WTC11 (cell line): ENCODE measurements at regions not wholly inside any gene's neighbourhood (a gene's known extent, or its start where the extent isn't known, plus 50 kb on each side); places are given as distances from the start of the nearest gene placed in this dataset.

Experiments used
- ATAC-seq: fragments of 200-7000 bp; cut with Tn5 transposase; 2 replicates; pipeline ENCODE4 v1.10.0; 2021; ENCODE audit warnings: mild to moderate bottlenecking, moderate library complexity
- CTCF ChIA-PET: fragments of 300-600 bp; sonication (Branson Sonifier 250); formaldehyde crosslinking; loops from one replicate; lab custom pipeline; 2021; ENCODE audit warnings: antibody characterized with exemption; lab: Charles Lee
- POLR2A ChIA-PET: fragments of 350-600 bp; sonication (Branson Sonifier 250); formaldehyde crosslinking; loops from one replicate; lab custom pipeline; 2021; ENCODE audit warnings: antibody characterized with exemption; lab: Charles Lee
- DNase-seq: peaks from one replicate; pipeline ENCODE4 v3.0.0; 2021; ENCODE audit warnings: low spot score
- H3K27ac Mint-ChIP-seq: 2 replicates; pipeline ENCODE4 v1.8.0; 2021; ENCODE audit warnings: mixed read lengths
- H3K27me3 Mint-ChIP-seq: 2 replicates; pipeline ENCODE4 v1.8.0; 2021; ENCODE audit warnings: low read depth, mild to moderate bottlenecking, moderate library complexity, mixed read lengths
- H3K36me3 Mint-ChIP-seq: 2 replicates; pipeline ENCODE4 v1.8.0; 2021; ENCODE audit warnings: mixed read lengths
- H3K4me1 Mint-ChIP-seq: 2 replicates; pipeline ENCODE4 v1.8.0; 2022; ENCODE audit warnings: mixed read lengths
- H3K4me3 Mint-ChIP-seq: 2 replicates; pipeline ENCODE4 v1.8.0; 2021; ENCODE audit warnings: mild to moderate bottlenecking, moderate library complexity, mixed read lengths
- H3K9me3 Mint-ChIP-seq: 2 replicates; pipeline ENCODE4 v1.8.0; 2021; ENCODE audit warnings: mixed read lengths
- ESRRA ChIP-seq: sonication (generic); formaldehyde crosslinking; IDR thresholded peaks from 2 replicates; pipeline ENCODE4 v1.8.1; 2022; ENCODE audit warnings: mild to moderate bottlenecking, missing genetic modification reagents, borderline replicate concordance
- FOXK1 ChIP-seq: sonication (generic); formaldehyde crosslinking; IDR thresholded peaks from 2 replicates; pipeline ENCODE4 v1.8.0; 2022; ENCODE audit warnings: mild to moderate bottlenecking, moderate library complexity, missing genetic modification reagents
- FOXP4 ChIP-seq: sonication (generic); formaldehyde crosslinking; IDR thresholded peaks from 2 replicates; pipeline ENCODE4 v1.8.0; 2022; ENCODE audit warnings: mild to moderate bottlenecking, missing genetic modification reagents
- GRHL2 ChIP-seq: fragments of 250-450 bp; sonication (Bioruptor Pico); IDR thresholded peaks from 2 replicates; pipeline ENCODE4 v1.8.0; 2022; ENCODE audit warnings: mild to moderate bottlenecking, moderate library complexity; ENCODE audit not compliant: insufficient replicate concordance, severe bottlenecking
- IRF1 ChIP-seq: sonication (generic); formaldehyde crosslinking; IDR thresholded peaks from 2 replicates; pipeline ENCODE4 v1.8.0; 2023; ENCODE audit warnings: missing genetic modification reagents
- JAZF1 ChIP-seq: fragments of 250-450 bp; sonication (Bioruptor Pico); IDR thresholded peaks from 2 replicates; pipeline ENCODE4 v1.9.0; 2021; ENCODE audit warnings: moderate library complexity, mild to moderate bottlenecking, inconsistent platforms
- MYBL2 ChIP-seq: sonication (generic); formaldehyde crosslinking; IDR thresholded peaks from 2 replicates; pipeline ENCODE4 v1.8.1; 2023; ENCODE audit warnings: mild to moderate bottlenecking, moderate library complexity, missing genetic modification reagents
- RELA ChIP-seq: sonication (generic); formaldehyde crosslinking; IDR thresholded peaks from 2 replicates; pipeline ENCODE4 v1.8.1; 2022; ENCODE audit warnings: missing genetic modification reagents, mild to moderate bottlenecking, borderline replicate concordance
- SOX15 ChIP-seq: fragments of 250-450 bp; sonication (Bioruptor Pico); IDR thresholded peaks from 2 replicates; pipeline ENCODE4 v1.9.0; 2021; ENCODE audit warnings: mild to moderate bottlenecking
- TCF7 ChIP-seq: sonication (generic); formaldehyde crosslinking; IDR thresholded peaks from 2 replicates; pipeline ENCODE4 v1.8.0; 2022; ENCODE audit warnings: mild to moderate bottlenecking, low read depth, missing genetic modification reagents, moderate library complexity
- TP53 ChIP-seq: sonication (generic); formaldehyde crosslinking; IDR thresholded peaks from 2 replicates; pipeline ENCODE4 v1.8.1; 2023; ENCODE audit warnings: mild to moderate bottlenecking, missing genetic modification reagents
- ZNF232 ChIP-seq: sonication (generic); formaldehyde crosslinking; IDR thresholded peaks from 2 replicates; pipeline ENCODE4 v1.8.0; 2022; ENCODE audit warnings: mild to moderate bottlenecking, missing genetic modification reagents
- ZNF317 ChIP-seq: sonication (generic); formaldehyde crosslinking; IDR thresholded peaks from 2 replicates; pipeline ENCODE4 v1.8.1; 2023; ENCODE audit warnings: low read depth, mild to moderate bottlenecking, moderate library complexity, missing genetic modification reagents, borderline replicate concordance
- ZNF423 ChIP-seq: fragments of 250-450 bp; sonication (Bioruptor Pico); IDR thresholded peaks from 2 replicates; pipeline ENCODE4 v2.1.2; 2022; ENCODE audit warnings: mild to moderate bottlenecking, moderate library complexity
- ZNF671 ChIP-seq: fragments of 250-450 bp; sonication (Bioruptor Pico); IDR thresholded peaks from 2 replicates; pipeline ENCODE4 v1.8.0; 2021; ENCODE audit warnings: mild to moderate bottlenecking
- TF ChIP-seq, protein P1 (sequence below): sonication (generic); formaldehyde crosslinking; IDR thresholded peaks from 2 replicates; pipeline ENCODE4 v1.8.1; 2022; ENCODE audit warnings: missing genetic modification reagents, borderline replicate concordance
- TF ChIP-seq, protein P2 (sequence below): sonication (generic); formaldehyde crosslinking; conservative IDR thresholded peaks from 2 replicates; pipeline ENCODE4 v1.8.1; 2022; ENCODE audit warnings: mild to moderate bottlenecking, missing genetic modification reagents
- TF ChIP-seq, protein P3 (sequence below): fragments of 250-450 bp; sonication (Bioruptor Pico); IDR thresholded peaks from 2 replicates; pipeline ENCODE4 v1.9.0; 2021; ENCODE audit warnings: mild to moderate bottlenecking
- TF ChIP-seq, protein P4 (sequence below): sonication (generic); formaldehyde crosslinking; conservative IDR thresholded peaks from 2 replicates; pipeline ENCODE4 v1.8.1; 2023; ENCODE audit warnings: mild to moderate bottlenecking, low read depth, missing genetic modification reagents, moderate library complexity
- TF ChIP-seq, protein P5 (sequence below): fragments of 250-450 bp; sonication (Bioruptor Pico); IDR thresholded peaks from 2 replicates; pipeline ENCODE4 v1.9.0; 2021; ENCODE audit warnings: mild to moderate bottlenecking

GRCh38 chr2:231644426-231644825 is 51.8 kb downstream of the TEX44 start:
- Mint-ChIP-seq H3K27me3 (0 out of 2 replicates have a peak, but pooled peaks cover 3% of the 10 kb centered on the region), H3K4me3 (no peak overlapping the region), H3K9me3 (no peaks in the 10 kb centered on the region), H3K4me1 (peaks cover 29% of the 10 kb centered on the region), H3K27ac (no peak overlapping the region), H3K36me3 (no peaks in the 10 kb centered on the region)
- TF ChIP-seq TP53 (CRISPR knock-in tag) = no peak
- no peak for TF ChIP-seq ZNF671 (CRISPR knock-in tag)
- TF ChIP-seq ZNF423 (CRISPR knock-in tag) = no peak
- TF ChIP-seq, protein P1, sequence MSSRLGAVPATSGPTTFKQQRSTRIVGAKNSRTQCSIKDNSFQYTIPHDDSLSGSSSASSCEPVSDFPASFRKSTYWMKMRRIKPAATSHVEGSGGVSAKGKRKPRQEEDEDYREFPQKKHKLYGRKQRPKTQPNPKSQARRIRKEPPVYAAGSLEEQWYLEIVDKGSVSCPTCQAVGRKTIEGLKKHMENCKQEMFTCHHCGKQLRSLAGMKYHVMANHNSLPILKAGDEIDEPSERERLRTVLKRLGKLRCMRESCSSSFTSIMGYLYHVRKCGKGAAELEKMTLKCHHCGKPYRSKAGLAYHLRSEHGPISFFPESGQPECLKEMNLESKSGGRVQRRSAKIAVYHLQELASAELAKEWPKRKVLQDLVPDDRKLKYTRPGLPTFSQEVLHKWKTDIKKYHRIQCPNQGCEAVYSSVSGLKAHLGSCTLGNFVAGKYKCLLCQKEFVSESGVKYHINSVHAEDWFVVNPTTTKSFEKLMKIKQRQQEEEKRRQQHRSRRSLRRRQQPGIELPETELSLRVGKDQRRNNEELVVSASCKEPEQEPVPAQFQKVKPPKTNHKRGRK (CRISPR knock-in tag) = no peak
- TF ChIP-seq RELA (CRISPR knock-in tag) = no peak
- TF ChIP-seq, protein P2, sequence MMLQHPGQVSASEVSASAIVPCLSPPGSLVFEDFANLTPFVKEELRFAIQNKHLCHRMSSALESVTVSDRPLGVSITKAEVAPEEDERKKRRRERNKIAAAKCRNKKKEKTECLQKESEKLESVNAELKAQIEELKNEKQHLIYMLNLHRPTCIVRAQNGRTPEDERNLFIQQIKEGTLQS (CRISPR knock-in tag) = no peak
- TF ChIP-seq JAZF1 (CRISPR knock-in tag) = no peak
- no peak for TF ChIP-seq ZNF232 (CRISPR knock-in tag)
- no peak for TF ChIP-seq GRHL2
- no peak for TF ChIP-seq MYBL2 (CRISPR knock-in tag)
- TF ChIP-seq ZNF317 = no peak
- TF ChIP-seq, protein P3, sequence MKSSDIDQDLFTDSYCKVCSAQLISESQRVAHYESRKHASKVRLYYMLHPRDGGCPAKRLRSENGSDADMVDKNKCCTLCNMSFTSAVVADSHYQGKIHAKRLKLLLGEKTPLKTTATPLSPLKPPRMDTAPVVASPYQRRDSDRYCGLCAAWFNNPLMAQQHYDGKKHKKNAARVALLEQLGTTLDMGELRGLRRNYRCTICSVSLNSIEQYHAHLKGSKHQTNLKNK = no peak
- no peak for TF ChIP-seq FOXK1 (CRISPR knock-in tag)
- TF ChIP-seq, protein P4, sequence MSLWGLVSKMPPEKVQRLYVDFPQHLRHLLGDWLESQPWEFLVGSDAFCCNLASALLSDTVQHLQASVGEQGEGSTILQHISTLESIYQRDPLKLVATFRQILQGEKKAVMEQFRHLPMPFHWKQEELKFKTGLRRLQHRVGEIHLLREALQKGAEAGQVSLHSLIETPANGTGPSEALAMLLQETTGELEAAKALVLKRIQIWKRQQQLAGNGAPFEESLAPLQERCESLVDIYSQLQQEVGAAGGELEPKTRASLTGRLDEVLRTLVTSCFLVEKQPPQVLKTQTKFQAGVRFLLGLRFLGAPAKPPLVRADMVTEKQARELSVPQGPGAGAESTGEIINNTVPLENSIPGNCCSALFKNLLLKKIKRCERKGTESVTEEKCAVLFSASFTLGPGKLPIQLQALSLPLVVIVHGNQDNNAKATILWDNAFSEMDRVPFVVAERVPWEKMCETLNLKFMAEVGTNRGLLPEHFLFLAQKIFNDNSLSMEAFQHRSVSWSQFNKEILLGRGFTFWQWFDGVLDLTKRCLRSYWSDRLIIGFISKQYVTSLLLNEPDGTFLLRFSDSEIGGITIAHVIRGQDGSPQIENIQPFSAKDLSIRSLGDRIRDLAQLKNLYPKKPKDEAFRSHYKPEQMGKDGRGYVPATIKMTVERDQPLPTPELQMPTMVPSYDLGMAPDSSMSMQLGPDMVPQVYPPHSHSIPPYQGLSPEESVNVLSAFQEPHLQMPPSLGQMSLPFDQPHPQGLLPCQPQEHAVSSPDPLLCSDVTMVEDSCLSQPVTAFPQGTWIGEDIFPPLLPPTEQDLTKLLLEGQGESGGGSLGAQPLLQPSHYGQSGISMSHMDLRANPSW (CRISPR knock-in tag) = no peak
- no peak for TF ChIP-seq FOXP4 (CRISPR knock-in tag)
- TF ChIP-seq TCF7 (CRISPR knock-in tag) = no peak
- no peak for TF ChIP-seq ESRRA (CRISPR knock-in tag)
- TF ChIP-seq, protein P5, sequence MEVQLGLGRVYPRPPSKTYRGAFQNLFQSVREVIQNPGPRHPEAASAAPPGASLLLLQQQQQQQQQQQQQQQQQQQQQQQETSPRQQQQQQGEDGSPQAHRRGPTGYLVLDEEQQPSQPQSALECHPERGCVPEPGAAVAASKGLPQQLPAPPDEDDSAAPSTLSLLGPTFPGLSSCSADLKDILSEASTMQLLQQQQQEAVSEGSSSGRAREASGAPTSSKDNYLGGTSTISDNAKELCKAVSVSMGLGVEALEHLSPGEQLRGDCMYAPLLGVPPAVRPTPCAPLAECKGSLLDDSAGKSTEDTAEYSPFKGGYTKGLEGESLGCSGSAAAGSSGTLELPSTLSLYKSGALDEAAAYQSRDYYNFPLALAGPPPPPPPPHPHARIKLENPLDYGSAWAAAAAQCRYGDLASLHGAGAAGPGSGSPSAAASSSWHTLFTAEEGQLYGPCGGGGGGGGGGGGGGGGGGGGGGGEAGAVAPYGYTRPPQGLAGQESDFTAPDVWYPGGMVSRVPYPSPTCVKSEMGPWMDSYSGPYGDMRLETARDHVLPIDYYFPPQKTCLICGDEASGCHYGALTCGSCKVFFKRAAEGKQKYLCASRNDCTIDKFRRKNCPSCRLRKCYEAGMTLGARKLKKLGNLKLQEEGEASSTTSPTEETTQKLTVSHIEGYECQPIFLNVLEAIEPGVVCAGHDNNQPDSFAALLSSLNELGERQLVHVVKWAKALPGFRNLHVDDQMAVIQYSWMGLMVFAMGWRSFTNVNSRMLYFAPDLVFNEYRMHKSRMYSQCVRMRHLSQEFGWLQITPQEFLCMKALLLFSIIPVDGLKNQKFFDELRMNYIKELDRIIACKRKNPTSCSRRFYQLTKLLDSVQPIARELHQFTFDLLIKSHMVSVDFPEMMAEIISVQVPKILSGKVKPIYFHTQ (CRISPR knock-in tag) = no peak
- TF ChIP-seq IRF1 (CRISPR knock-in tag) = no peak
- no peak for TF ChIP-seq SOX15 (CRISPR knock-in tag)
- no peak for DNase-seq
- ChIA-PET POLR2A (no interaction called here), CTCF (interaction anchor here (0.6 to 3.8 kb wide), 5 partner anchors 28 to 719 kb away, joined by 3 to 15 read pairs (median 4); no protein-coding TSS in a partner anchor)
- no peak for ATAC-seq
